Calu3 (cell line): ENCODE measurements at regions not wholly inside any gene's neighbourhood (a gene's known extent, or its start where the extent isn't known, plus 50 kb on each side); places are given as distances from the start of the nearest gene placed in this dataset.

ENCODE experiments used
- BruUV-seq: library from RNA; stranded (reverse); fragments of 400-500 nt; replicated peaks from 2 replicates; lab custom pipeline; 2021; lab: Mats Ljungman, UMichigan
- CTCF ChIA-PET: fragments of 300-600 bp; sonication (Branson Sonifier 250); formaldehyde crosslinking; loops from one replicate; lab custom pipeline; 2022; ENCODE audit warnings: antibody characterized with exemption; lab: Charles Lee
- DNase-seq: peaks from one replicate; pipeline ENCODE4 v3.0.0; 2022
- H3K27ac Mint-ChIP-seq: one replicate; pipeline ENCODE4 v1.8.0; 2022; ENCODE audit warnings: mixed read lengths; ENCODE audit not compliant: unreplicated experiment
- H3K27me3 Mint-ChIP-seq: one replicate; pipeline ENCODE4 v1.8.0; 2022; ENCODE audit warnings: mixed read lengths; ENCODE audit not compliant: unreplicated experiment
- H3K36me3 Mint-ChIP-seq: one replicate; pipeline ENCODE4 v1.8.0; 2022; ENCODE audit warnings: mild to moderate bottlenecking, moderate library complexity, mixed read lengths; ENCODE audit not compliant: insufficient read depth, unreplicated experiment
- H3K4me1 Mint-ChIP-seq: one replicate; pipeline ENCODE4 v1.8.0; 2022; ENCODE audit warnings: mild to moderate bottlenecking, low read depth, mixed read lengths; ENCODE audit not compliant: unreplicated experiment
- H3K4me3 Mint-ChIP-seq: one replicate; pipeline ENCODE4 v1.8.0; 2022; ENCODE audit warnings: mild to moderate bottlenecking, low read depth, moderate library complexity, mixed read lengths; ENCODE audit not compliant: unreplicated experiment
- H3K9me3 Mint-ChIP-seq: one replicate; pipeline ENCODE4 v1.8.0; 2022; ENCODE audit warnings: low read depth, mixed read lengths; ENCODE audit not compliant: unreplicated experiment
- CTCF ChIP-seq: fragments of 200-600 bp; IDR thresholded peaks from one replicate; pipeline ENCODE4 v1.8.0; 2022; ENCODE audit warnings: antibody characterized with exemption; ENCODE audit not compliant: unreplicated experiment
- intact Hi-C: fragments of 100-400 bp; cut with micrococcal nuclease; formaldehyde crosslinking; loops from one replicate; pipeline ENCODE4 v1.10.0; 2022; ENCODE audit not compliant: unreplicated experiment

- TF ChIP-seq CTCF, result no peak
- intact Hi-C loops, result no loop called here
- Mint-ChIP-seq H3K27me3 (no peaks in the 10 kb centered on the region), H3K36me3 (no peaks in the 10 kb centered on the region), H3K27ac (no peak overlapping the region), H3K4me1 (no peaks in the 10 kb centered on the region), H3K4me3 (no peak overlapping the region), H3K9me3 (peaks cover 2% of the 10 kb centered on the region)
- DNase-seq, result no peak
- CTCF ChIA-PET, result no interaction called here
- BruUV-seq, result no TSS peak
Measured at GRCh38 chr6:51163843-51164529, 345.3 kb downstream of the TFAP2B start.

- intact Hi-C loops, result no loop called here
- Mint-ChIP-seq H3K27me3 (no peaks in the 10 kb centered on the region), H3K4me3 (no peak overlapping the region), H3K36me3 (no peaks in the 10 kb centered on the region), H3K4me1 (no peaks in the 10 kb centered on the region), H3K27ac (no peak overlapping the region), H3K9me3 (peaks cover 5% of the 10 kb centered on the region)
- CTCF ChIA-PET, result no interaction called here
- BruUV-seq, result no TSS peak
- TF ChIP-seq CTCF, result no peak
- DNase-seq, result no peak
Measured at GRCh38 chr6:51166914-51167313, 348.2 kb downstream of the TFAP2B start.

- intact Hi-C loops, result no loop called here
- no TSS peak for BruUV-seq
- H3K36me3 Mint-ChIP-seq, result no peaks in the 10 kb centered on the region
Measured at GRCh38 chr6:51167468-51167867, 348.8 kb downstream of the TFAP2B start.

GRCh38 chr6:51182827-51183226 lies 364.2 kb downstream of the TFAP2B start:
- H3K4me3 Mint-ChIP-seq, result no peak overlapping the region
- no peaks in the 10 kb centered on the region for H3K36me3 Mint-ChIP-seq
- H3K27me3 Mint-ChIP-seq, result no peaks in the 10 kb centered on the region
- no peak overlapping the region for H3K27ac Mint-ChIP-seq
- no peak for TF ChIP-seq CTCF
- H3K4me1 Mint-ChIP-seq, result no peaks in the 10 kb centered on the region
- BruUV-seq, result no TSS peak
- intact Hi-C loops, result no loop called here
- CTCF ChIA-PET, result no interaction called here
- H3K9me3 Mint-ChIP-seq, result no peaks in the 10 kb centered on the region
- DNase-seq, result no peak

More at GRCh38 chr6:51167468-51167867, 348.8 kb downstream of the TFAP2B start:
- peaks cover 9% of the 10 kb centered on the region for H3K9me3 Mint-ChIP-seq
- no peak for DNase-seq
- no peaks in the 10 kb centered on the region for H3K4me1 Mint-ChIP-seq
- no peak overlapping the region for H3K27ac Mint-ChIP-seq
- CTCF ChIA-PET, result no interaction called here
- TF ChIP-seq CTCF, result no peak
- no peak overlapping the region for H3K4me3 Mint-ChIP-seq
- H3K27me3 Mint-ChIP-seq, result no peaks in the 10 kb centered on the region
